ENCODE measurements at regions not wholly inside any gene's neighbourhood (a gene's known extent, or its start where the extent isn't known, plus 50 kb on each side); places are given as distances from the start of the nearest gene placed in this dataset.
"Not testable (repeated sequence)": the region's sequence is repeated elsewhere in the genome, so short reads cannot be mapped to it uniquely, and the experiment has no call there.

- no peak for DNase-seq
Measured at GRCh38 chr22:48404801-48405447, 1422.7 kb downstream of the BRD1 start.

GRCh38 chr22:48403521-48404403 lies 1423.9 kb downstream of the BRD1 start:
- DNase-seq = no peak

GRCh38 chr22:48402591-48403031 lies 1425.1 kb downstream of the BRD1 start:
- no peak for DNase-seq

- not testable (repeated sequence) for DNase-seq
Measured at GRCh38 chr22:48401523-48401922, 1426.2 kb downstream of the BRD1 start.

GRCh38 chr22:48398181-48398905 lies 1429.3 kb downstream of the BRD1 start:
- DNase-seq = no peak

GRCh38 chr22:48397531-48398180 lies 1430.0 kb downstream of the BRD1 start:
- no peak for DNase-seq

GRCh38 chr22:48396785-48397530 lies 1430.7 kb downstream of the BRD1 start:
- no peak for DNase-seq

GRCh38 chr22:48396091-48396784 lies 1431.4 kb downstream of the BRD1 start:
- no peak for DNase-seq

GRCh38 chr22:48395201-48395600 lies 1432.5 kb downstream of the BRD1 start:
- DNase-seq = no peak

GRCh38 chr22:48394787-48395186 lies 1432.9 kb downstream of the BRD1 start:
- no peak for DNase-seq

GRCh38 chr22:48393885-48394284 lies 1433.8 kb downstream of the BRD1 start:
- no peak for DNase-seq

GRCh38 chr22:48393041-48393370 lies 1434.7 kb downstream of the BRD1 start:
- no peak for DNase-seq

- DNase-seq = no peak
Measured at GRCh38 chr22:48391820-48392219, 1435.9 kb downstream of the BRD1 start.

GRCh38 chr22:48391171-48391711 lies 1436.4 kb downstream of the BRD1 start:
- no peak for DNase-seq

GRCh38 chr22:48389916-48390315 lies 1437.8 kb downstream of the BRD1 start:
- DNase-seq = no peak

GRCh38 chr22:48382197-48382596 lies 1445.5 kb downstream of the BRD1 start:
- DNase-seq = no peak

GRCh38 chr22:48380016-48380665 lies 1447.5 kb downstream of the BRD1 start:
- DNase-seq = no peak

- no peak for DNase-seq
Measured at GRCh38 chr22:48379371-48379770, 1448.3 kb downstream of the BRD1 start.

- DNase-seq = no peak
Measured at GRCh38 chr22:48378673-48379072, 1449.0 kb downstream of the BRD1 start.

- no peak for DNase-seq
Measured at GRCh38 chr22:48376936-48377712, 1450.5 kb downstream of the BRD1 start.
